ENCODE measurements at regions not wholly inside any gene's neighbourhood (a gene's known extent, or its start where the extent isn't known, plus 50 kb on each side); places are given as distances from the start of the nearest gene placed in this dataset.

DNA sequence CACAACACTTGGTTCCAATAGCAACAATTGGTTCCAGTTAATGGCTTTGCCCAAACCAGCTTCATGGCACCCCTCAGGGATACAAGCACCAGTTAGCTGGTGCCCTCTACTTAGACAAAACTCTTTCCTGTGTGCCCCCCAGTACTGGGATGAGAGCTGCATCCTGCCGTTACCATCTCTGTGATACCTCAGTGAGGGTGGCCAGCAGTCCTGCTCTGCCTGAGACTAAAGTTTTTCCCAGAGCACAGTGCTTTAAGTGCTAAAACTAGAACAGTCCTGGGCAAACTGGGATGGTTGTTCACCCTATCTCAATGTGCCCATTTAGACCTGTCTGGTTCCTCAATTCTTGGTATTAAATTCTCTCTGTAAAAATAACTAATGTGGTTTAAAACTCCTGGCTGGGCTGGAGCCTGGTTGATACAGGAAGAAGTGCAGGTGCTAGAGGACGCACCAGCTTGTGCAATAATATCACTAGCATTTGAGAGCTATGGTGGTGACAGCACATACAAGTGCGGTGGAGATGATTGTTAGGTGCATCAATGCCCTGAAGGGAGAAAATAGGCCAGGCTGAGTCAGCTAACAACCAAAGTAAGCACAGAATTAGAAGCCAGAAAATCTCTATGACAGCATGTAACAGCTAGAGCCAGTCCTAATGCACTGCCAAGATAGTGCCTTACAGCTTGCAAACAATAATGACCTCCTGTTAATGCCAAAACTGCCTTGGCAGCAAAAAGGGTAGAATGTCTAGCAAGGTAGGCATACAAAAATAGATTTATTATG lies 179.8 kb upstream of the GALNT2 start:
- TF ChIP-seq EZH2 (IDR thresholded peaks at IDR 0.05; ENCODE audit: borderline replicate concordance, insufficient read depth, low read length, poor library complexity, severe bottlenecking) = no peak
- no peak for TF ChIP-seq TAF1 (IDR thresholded peaks at IDR 0.05; ENCODE audit: low read depth)
- TF ChIP-seq, protein P1, sequence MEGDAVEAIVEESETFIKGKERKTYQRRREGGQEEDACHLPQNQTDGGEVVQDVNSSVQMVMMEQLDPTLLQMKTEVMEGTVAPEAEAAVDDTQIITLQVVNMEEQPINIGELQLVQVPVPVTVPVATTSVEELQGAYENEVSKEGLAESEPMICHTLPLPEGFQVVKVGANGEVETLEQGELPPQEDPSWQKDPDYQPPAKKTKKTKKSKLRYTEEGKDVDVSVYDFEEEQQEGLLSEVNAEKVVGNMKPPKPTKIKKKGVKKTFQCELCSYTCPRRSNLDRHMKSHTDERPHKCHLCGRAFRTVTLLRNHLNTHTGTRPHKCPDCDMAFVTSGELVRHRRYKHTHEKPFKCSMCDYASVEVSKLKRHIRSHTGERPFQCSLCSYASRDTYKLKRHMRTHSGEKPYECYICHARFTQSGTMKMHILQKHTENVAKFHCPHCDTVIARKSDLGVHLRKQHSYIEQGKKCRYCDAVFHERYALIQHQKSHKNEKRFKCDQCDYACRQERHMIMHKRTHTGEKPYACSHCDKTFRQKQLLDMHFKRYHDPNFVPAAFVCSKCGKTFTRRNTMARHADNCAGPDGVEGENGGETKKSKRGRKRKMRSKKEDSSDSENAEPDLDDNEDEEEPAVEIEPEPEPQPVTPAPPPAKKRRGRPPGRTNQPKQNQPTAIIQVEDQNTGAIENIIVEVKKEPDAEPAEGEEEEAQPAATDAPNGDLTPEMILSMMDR (IDR thresholded peaks at IDR 0.05; ENCODE audit: poor library complexity, severe bottlenecking) = no peak
- TF ChIP-seq POLR2AphosphoS5 (IDR thresholded peaks at IDR 0.05) = peak; percentile 39
